B cell (primary cell): ENCODE measurements at regions not wholly inside any gene's neighbourhood (a gene's known extent, or its start where the extent isn't known, plus 50 kb on each side); places are given as distances from the start of the nearest gene placed in this dataset.

Experiments
- ATAC-seq: fragments of 200-7000 bp; cut with Tn5 transposase; one replicate; pipeline ENCODE4 v1.10.0; 2021; ENCODE audit warnings: low read depth, mild to moderate bottlenecking, moderate number of reproducible peaks, moderate library complexity
- CTCF ChIA-PET: fragments of 350-600 bp; sonication (Branson Sonifier 250); formaldehyde crosslinking; loops from one replicate; lab custom pipeline; 2021; ENCODE audit warnings: antibody characterized with exemption, inconsistent platforms; lab: Charles Lee
- POLR2A ChIA-PET: fragments of 350-600 bp; sonication (Branson Sonifier 250); formaldehyde crosslinking; loops from one replicate; lab custom pipeline; 2021; ENCODE audit warnings: antibody characterized with exemption; lab: Charles Lee
- DNase-seq: peaks from one replicate; pipeline ENCODE4 v3.0.0; 2013
- H2AFZ ChIP-seq: 2 replicates; pipeline ENCODE4 v1.6.1; 2012; ENCODE audit warnings: mild to moderate bottlenecking, low read depth, low read length; ENCODE audit not compliant: insufficient read depth, poor library complexity, severe bottlenecking
- H3K27ac ChIP-seq, 2 donors: 1 replicate in 1 of 2; 2 replicates in 1 of 2; pipeline ENCODE4 v1.5.1; 2012 to 2013; ENCODE audit warnings: low read length in 2 of 2, mild to moderate bottlenecking in 2 of 2, moderate library complexity in 1 of 2
- H3K27me3 ChIP-seq, 4 experiments: fragments of 200-600 bp in 1 of 4; sonication (generic) in 1 of 4; replicated peaks in 1 of 4; 1 replicate in 2 of 4; 2 replicates in 2 of 4; pipeline versions ENCODE4 v1.6.1 to v1.7.0; 2013 to 2016; ENCODE audit warnings: low read length in 3 of 4, mild to moderate bottlenecking in 2 of 4, mixed read lengths in 1 of 4, moderate library complexity in 1 of 4; ENCODE audit not compliant: insufficient read depth in 4 of 4, control insufficient read depth in 3 of 4; ENCODE audit errors: control extremely low read depth in 1 of 4
- H3K36me3 ChIP-seq, 2 experiments: replicated peaks in 1 of 2; 1 replicate in 1 of 2; 2 replicates in 1 of 2; pipeline versions ENCODE4 v1.6.1 to v1.7.1; 2013; ENCODE audit warnings: low read length in 1 of 2; ENCODE audit not compliant: insufficient read depth in 2 of 2, control insufficient read depth in 1 of 2; ENCODE audit errors: control extremely low read depth in 1 of 2, extremely low read depth in 1 of 2
- H3K4me1 ChIP-seq, 2 donors: fragments of 200-600 bp in 1 of 2; sonication (generic) in 1 of 2; 1 replicate in 1 of 2; 2 replicates in 1 of 2; pipeline versions ENCODE4 v1.5.1 to v1.6.1; 2013 to 2017; ENCODE audit warnings: low read length in 2 of 2; ENCODE audit not compliant: control insufficient read depth in 2 of 2, insufficient read depth in 2 of 2
- H3K4me2 ChIP-seq: replicated peaks from 2 replicates; pipeline ENCODE3; 2012; ENCODE audit warnings: mild to moderate bottlenecking, low read depth, low read length; ENCODE audit not compliant: poor library complexity, severe bottlenecking
- H3K4me3 ChIP-seq, 5 experiments: fragments of 200-600 bp in 1 of 5; sonication (generic) in 1 of 5; 1 replicate in 3 of 5; 2 replicates in 2 of 5; pipeline versions ENCODE4 v1.5.1 to v1.7.0; 2011 to 2016; ENCODE audit warnings: low read length in 4 of 5, mild to moderate bottlenecking in 4 of 5, low read depth in 2 of 5, control low read depth in 1 of 5, moderate library complexity in 1 of 5; ENCODE audit not compliant: insufficient read depth in 1 of 5; ENCODE audit errors: control extremely low read depth in 1 of 5, extremely low read depth in 1 of 5
- H3K79me2 ChIP-seq: fragments of 200-600 bp; sonication (generic); one replicate; pipeline ENCODE4 v1.6.0; 2016; ENCODE audit warnings: low read length; ENCODE audit not compliant: control insufficient read depth, insufficient read depth
- H3K9ac ChIP-seq: fragments of 200-600 bp; sonication (generic); 2 replicates; pipeline ENCODE4 v1.6.1; 2017; ENCODE audit warnings: mild to moderate bottlenecking, low read length, moderate library complexity
- H3K9me3 ChIP-seq, 3 donors: one replicate each; pipeline versions ENCODE4 v1.6.1 to v1.7.1; 2013; ENCODE audit warnings: low read length in 2 of 3; ENCODE audit not compliant: control insufficient read depth in 2 of 3, insufficient read depth in 1 of 3; ENCODE audit errors: control extremely low read depth in 1 of 3
- H4K20me1 ChIP-seq: 2 replicates; pipeline ENCODE4 v1.6.0; 2012; ENCODE audit warnings: mild to moderate bottlenecking, low read length; ENCODE audit not compliant: insufficient read depth, control insufficient read depth, poor library complexity, severe bottlenecking
- H3K27ac Mint-ChIP-seq: one replicate; pipeline ENCODE4 v1.8.0; 2021; ENCODE audit warnings: mixed read lengths
- H3K27me3 Mint-ChIP-seq: one replicate; pipeline ENCODE4 v1.8.0; 2021; ENCODE audit warnings: mixed read lengths
- H3K4me1 Mint-ChIP-seq: one replicate; pipeline ENCODE4 v1.8.0; 2021; ENCODE audit warnings: mixed read lengths
- H3K4me3 Mint-ChIP-seq: one replicate; pipeline ENCODE4 v1.8.0; 2021; ENCODE audit warnings: mixed read lengths
- H3K9me3 Mint-ChIP-seq: one replicate; pipeline ENCODE4 v1.8.0; 2022; ENCODE audit warnings: mixed read lengths; ENCODE audit not compliant: insufficient read depth
- EZH2 ChIP-seq: IDR thresholded peaks from 2 replicates; pipeline ENCODE4 v1.6.1; 2012; ENCODE audit warnings: borderline replicate concordance, low read depth, mild to moderate bottlenecking, moderate library complexity, low read length; ENCODE audit not compliant: insufficient read depth, poor library complexity, severe bottlenecking
- WGBS: methylation state at CpG from one replicate; pipeline ENCODE4 v1.1.5; 2013; ENCODE audit warnings: missing lambda C conversion rate; ENCODE audit not compliant: insufficient coverage; 5-methylcytosine and 5-hydroxymethylcytosine counted together
- intact Hi-C: fragments of 100-400 bp; cut with micrococcal nuclease; formaldehyde crosslinking; loops from one replicate; pipeline ENCODE4 v1.10.0; 2022
- TF ChIP-seq, protein P1 (sequence below): fragments of 200-600 bp; IDR thresholded peaks from one replicate; pipeline ENCODE4 v1.8.0; 2022; ENCODE audit warnings: antibody characterized with exemption, mild to moderate bottlenecking

DNA sequence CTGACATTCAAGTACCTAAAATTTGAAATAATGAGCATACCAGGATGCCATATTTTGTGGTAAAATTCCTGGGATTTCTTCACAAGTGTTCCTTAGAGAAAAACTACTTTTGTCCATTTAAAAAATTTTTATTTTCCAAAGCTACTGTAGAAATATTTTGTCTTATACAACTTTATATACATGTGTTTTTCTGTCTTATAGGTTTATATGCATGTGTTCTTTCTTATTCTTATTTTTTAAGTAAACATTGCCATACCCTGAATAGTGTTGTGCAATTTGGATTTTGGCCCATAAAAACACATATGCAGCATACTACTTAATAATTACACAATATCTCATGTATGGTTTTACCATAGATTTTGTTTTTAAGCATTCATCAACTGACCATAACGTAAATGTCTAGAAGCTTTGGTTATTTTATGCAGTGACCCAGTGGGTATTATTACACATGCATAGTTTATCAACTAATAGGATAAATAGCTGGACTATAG, 1107.4 kb upstream of the SEL1L start:
- H3K27ac ChIP-seq, result no peak overlapping the region
- H3K9ac ChIP-seq, result no peak overlapping the region
- no CpG with 5 or more reads among the region's 1 CpG for WGBS
- Mint-ChIP-seq H3K4me1 (no peaks in the 10 kb centered on the region), H3K27me3 (no peaks in the 10 kb centered on the region), H3K9me3 (no peaks in the 10 kb centered on the region), H3K4me3 (no peak overlapping the region), H3K27ac (no peak overlapping the region)
- H3K4me2 ChIP-seq, result no peak overlapping the region
- H3K4me1 ChIP-seq, result no peaks in the 10 kb centered on the region
- H3K36me3 ChIP-seq, result no peaks in the 10 kb centered on the region
- POLR2A ChIA-PET, result no interaction called here
- ATAC-seq, result no peak
- H3K27me3 ChIP-seq, result no peaks in the 10 kb centered on the region
- H3K4me3 ChIP-seq, result no peak overlapping the region
- H2AFZ ChIP-seq, result no peak overlapping the region
- no peaks in the 10 kb centered on the region for H4K20me1 ChIP-seq
- intact Hi-C loops, result no loop called here
- TF ChIP-seq EZH2, result no peak
- TF ChIP-seq, protein P1, sequence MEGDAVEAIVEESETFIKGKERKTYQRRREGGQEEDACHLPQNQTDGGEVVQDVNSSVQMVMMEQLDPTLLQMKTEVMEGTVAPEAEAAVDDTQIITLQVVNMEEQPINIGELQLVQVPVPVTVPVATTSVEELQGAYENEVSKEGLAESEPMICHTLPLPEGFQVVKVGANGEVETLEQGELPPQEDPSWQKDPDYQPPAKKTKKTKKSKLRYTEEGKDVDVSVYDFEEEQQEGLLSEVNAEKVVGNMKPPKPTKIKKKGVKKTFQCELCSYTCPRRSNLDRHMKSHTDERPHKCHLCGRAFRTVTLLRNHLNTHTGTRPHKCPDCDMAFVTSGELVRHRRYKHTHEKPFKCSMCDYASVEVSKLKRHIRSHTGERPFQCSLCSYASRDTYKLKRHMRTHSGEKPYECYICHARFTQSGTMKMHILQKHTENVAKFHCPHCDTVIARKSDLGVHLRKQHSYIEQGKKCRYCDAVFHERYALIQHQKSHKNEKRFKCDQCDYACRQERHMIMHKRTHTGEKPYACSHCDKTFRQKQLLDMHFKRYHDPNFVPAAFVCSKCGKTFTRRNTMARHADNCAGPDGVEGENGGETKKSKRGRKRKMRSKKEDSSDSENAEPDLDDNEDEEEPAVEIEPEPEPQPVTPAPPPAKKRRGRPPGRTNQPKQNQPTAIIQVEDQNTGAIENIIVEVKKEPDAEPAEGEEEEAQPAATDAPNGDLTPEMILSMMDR, result no peak
- H3K79me2 ChIP-seq, result no peaks in the 10 kb centered on the region
- H3K9me3 ChIP-seq, result peaks cover 0 to 3% (median 1%) of the 10 kb centered on the region in 3 donors
- no peak for DNase-seq
- CTCF ChIA-PET, result no interaction called here

DNA sequence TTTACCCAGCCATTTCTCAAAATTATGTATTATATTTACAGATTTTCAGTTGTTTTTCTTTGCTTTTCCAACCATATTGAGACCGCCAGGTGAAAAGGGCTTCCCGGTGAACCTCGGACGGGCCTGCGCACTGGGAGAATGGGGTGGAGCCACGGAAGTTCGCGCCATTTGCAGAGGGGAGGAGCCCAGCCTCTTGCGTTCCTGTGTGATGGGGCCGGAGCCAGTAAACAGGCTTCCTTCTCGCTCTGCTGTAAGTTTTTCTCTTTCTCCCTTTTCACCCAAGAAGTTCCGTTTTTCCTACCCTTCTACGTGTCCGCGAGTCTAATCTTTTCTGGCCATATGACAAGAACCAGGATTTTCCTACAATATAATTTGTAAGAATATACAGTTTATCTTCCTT, 1108.8 kb upstream of the SEL1L start:
- H2AFZ ChIP-seq, result no peak overlapping the region
- no peak overlapping the region for H3K4me3 Mint-ChIP-seq
- no peaks in the 10 kb centered on the region for H4K20me1 ChIP-seq
- H3K4me1 Mint-ChIP-seq, result no peaks in the 10 kb centered on the region
- H3K9me3 ChIP-seq, result peaks cover 0 to 3% (median 1%) of the 10 kb centered on the region in 3 donors
- H3K79me2 ChIP-seq, result no peaks in the 10 kb centered on the region
- no peak overlapping the region for H3K4me3 ChIP-seq
- H3K27ac ChIP-seq, result no peak overlapping the region
- no peaks in the 10 kb centered on the region for H3K4me1 ChIP-seq
- ChIA-PET POLR2A (no interaction called here), CTCF (no interaction called here)
- H3K27me3 ChIP-seq, result no peaks in the 10 kb centered on the region
- ATAC-seq, result no peak
- H3K27me3 Mint-ChIP-seq, result no peaks in the 10 kb centered on the region
- WGBS, result 86% methylated on average over 11 of the region's 15 CpGs
- H3K9me3 Mint-ChIP-seq, result no peaks in the 10 kb centered on the region
- intact Hi-C loops, result no loop called here
- no peak for TF ChIP-seq EZH2
- TF ChIP-seq, protein P1, result no peak
- no peak overlapping the region for H3K9ac ChIP-seq
- no peaks in the 10 kb centered on the region for H3K36me3 ChIP-seq
- DNase-seq, result no peak
- no peak overlapping the region for H3K4me2 ChIP-seq
- H3K27ac Mint-ChIP-seq, result no peak overlapping the region
